Activated CD4-positive, alpha-beta T cell treated with anti-CD3 and anti-CD28 coated beads for 36 hours (primary cell): ENCODE measurements at regions not wholly inside any gene's neighbourhood (a gene's known extent, or its start where the extent isn't known, plus 50 kb on each side); places are given as distances from the start of the nearest gene placed in this dataset.

Source experiments
- ATAC-seq: fragments of 200-7000 bp; cut with Tn5 transposase; one replicate; pipeline ENCODE4 v1.10.0; 2021; ENCODE audit warnings: mild to moderate bottlenecking, moderate library complexity
- CTCF ChIA-PET: fragments of 350-600 bp; sonication (Branson Sonifier 250); formaldehyde crosslinking; loops from one replicate; lab custom pipeline; 2021; ENCODE audit warnings: antibody characterized with exemption; lab: Charles Lee
- POLR2A ChIA-PET: fragments of 350-600 bp; sonication (Branson Sonifier 250); formaldehyde crosslinking; loops from one replicate; lab custom pipeline; 2021; ENCODE audit warnings: antibody characterized with exemption, inconsistent platforms; lab: Charles Lee
- DNase-seq: peaks from one replicate; pipeline ENCODE4 v3.0.0-alpha.2; 2020
- H3K27ac Mint-ChIP-seq: one replicate; pipeline ENCODE4 v1.8.0; 2021; ENCODE audit warnings: mixed read lengths
- H3K27me3 Mint-ChIP-seq: one replicate; pipeline ENCODE4 v1.8.0; 2021; ENCODE audit warnings: mixed read lengths
- H3K36me3 Mint-ChIP-seq: one replicate; pipeline ENCODE4 v1.8.0; 2021; ENCODE audit warnings: low read depth, mixed read lengths
- H3K4me1 Mint-ChIP-seq: one replicate; pipeline ENCODE4 v1.8.0; 2021; ENCODE audit warnings: mixed read lengths
- H3K4me3 Mint-ChIP-seq: one replicate; pipeline ENCODE4 v1.8.0; 2021; ENCODE audit warnings: mild to moderate bottlenecking, moderate library complexity, mixed read lengths
- H3K9me3 Mint-ChIP-seq: one replicate; pipeline ENCODE4 v1.8.0; 2021; ENCODE audit warnings: low read depth, mixed read lengths
- intact Hi-C, 2 experiments: fragments of 100-400 bp; cut with DNase I in 1 of 2; cut with micrococcal nuclease in 1 of 2; formaldehyde crosslinking; loops; one replicate each; pipeline versions ENCODE4 v1.14.2 to v1.15.1; 2022 to 2024; cut with DNase I, micrococcal nuclease

DNA sequence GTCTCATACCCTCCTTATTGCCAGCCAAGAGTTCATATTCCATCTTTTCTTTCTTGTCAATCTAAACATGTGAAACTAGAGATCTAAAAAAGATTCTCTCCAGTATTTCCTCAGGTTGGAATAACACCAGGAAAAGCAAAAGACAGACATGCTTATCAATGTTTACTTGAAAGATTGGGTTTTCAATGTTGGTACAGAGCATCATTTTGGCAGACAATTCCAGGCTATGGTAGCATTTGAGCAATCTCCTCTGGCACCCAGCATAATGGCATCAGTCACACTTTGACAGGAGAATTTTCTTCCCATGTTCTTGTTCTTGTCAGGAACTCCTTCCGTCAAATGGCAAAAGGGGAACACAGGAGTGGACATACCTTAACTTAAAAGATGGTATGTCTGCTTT lies 61.0 kb upstream of the RARB start:
- no peaks in the 10 kb centered on the region for H3K36me3 Mint-ChIP-seq
- no peak for ATAC-seq
- H3K9me3 Mint-ChIP-seq = peaks cover 2% of the 10 kb centered on the region
- ChIA-PET POLR2A (no interaction called here), CTCF (no interaction called here)
- DNase-seq = no peak
- H3K27me3 Mint-ChIP-seq = peaks cover 2% of the 10 kb centered on the region
- no peaks in the 10 kb centered on the region for H3K4me1 Mint-ChIP-seq
- H3K4me3 Mint-ChIP-seq = no peak overlapping the region
- intact Hi-C loops = no loop called here
- H3K27ac Mint-ChIP-seq = no peak overlapping the region

GRCh38 chr3:25372167-25372566 lies 55.9 kb upstream of the RARB start:
- no peaks in the 10 kb centered on the region for H3K36me3 Mint-ChIP-seq
- ChIA-PET POLR2A (no interaction called here), CTCF (no interaction called here)
- H3K4me3 Mint-ChIP-seq = no peak overlapping the region
- no peak for DNase-seq
- no peaks in the 10 kb centered on the region for H3K27me3 Mint-ChIP-seq
- peaks cover 2% of the 10 kb centered on the region for H3K9me3 Mint-ChIP-seq
- no peaks in the 10 kb centered on the region for H3K4me1 Mint-ChIP-seq
- no peak for ATAC-seq
- no peak overlapping the region for H3K27ac Mint-ChIP-seq
- intact Hi-C loops = no loop called here

DNA sequence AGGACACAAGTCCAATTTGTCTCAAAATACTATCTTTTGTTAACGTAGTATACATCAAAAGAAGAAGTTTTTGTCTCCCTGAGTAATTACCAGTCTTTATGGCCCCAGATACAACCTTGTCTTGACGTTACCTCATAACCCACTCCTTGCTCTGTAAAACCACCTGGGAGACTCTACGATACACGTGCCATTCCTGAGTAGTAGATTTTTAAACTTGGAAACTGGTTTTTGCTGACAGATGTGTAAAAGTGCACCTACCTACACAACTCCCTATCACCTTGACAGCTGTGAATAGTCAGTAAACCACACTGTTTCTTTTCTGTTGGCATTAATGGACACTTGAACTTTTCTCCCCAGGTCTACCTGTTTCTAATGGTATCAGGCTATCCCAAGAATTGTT lies 51.7 kb upstream of the RARB start:
- peaks cover 2% of the 10 kb centered on the region for H3K9me3 Mint-ChIP-seq
- DNase-seq (no peak), ATAC-seq (no peak)
- ChIA-PET CTCF (no interaction called here), POLR2A (no interaction called here)
- H3K36me3 Mint-ChIP-seq = no peaks in the 10 kb centered on the region
- H3K27me3 Mint-ChIP-seq = no peaks in the 10 kb centered on the region
- intact Hi-C loops = no loop called here
- no peak overlapping the region for H3K4me3 Mint-ChIP-seq
- no peak overlapping the region for H3K27ac Mint-ChIP-seq
- H3K4me1 Mint-ChIP-seq = no peaks in the 10 kb centered on the region

GRCh38 chr3:25377042-25377441 lies 51.0 kb upstream of the RARB start:
- no peaks in the 10 kb centered on the region for H3K27me3 Mint-ChIP-seq
- H3K4me3 Mint-ChIP-seq = no peak overlapping the region
- H3K4me1 Mint-ChIP-seq = no peaks in the 10 kb centered on the region
- ATAC-seq (no peak), DNase-seq (no peak)
- CTCF ChIA-PET = no interaction called here
- H3K36me3 Mint-ChIP-seq = no peaks in the 10 kb centered on the region
- intact Hi-C loops = no loop called here
- no peak overlapping the region for H3K27ac Mint-ChIP-seq
- POLR2A ChIA-PET = no interaction called here
- peaks cover 2% of the 10 kb centered on the region for H3K9me3 Mint-ChIP-seq
